IPS DF 4.7 (cell line): ENCODE measurements at regions not wholly inside any gene's neighbourhood (a gene's known extent, or its start where the extent isn't known, plus 50 kb on each side); places are given as distances from the start of the nearest gene placed in this dataset.

Experiments
- DNase-seq: peaks from one replicate; pipeline ENCODE4 v3.0.0-alpha.2; 2013; ENCODE audit warnings: low spot score; ENCODE audit errors: extremely low read depth

DNA sequence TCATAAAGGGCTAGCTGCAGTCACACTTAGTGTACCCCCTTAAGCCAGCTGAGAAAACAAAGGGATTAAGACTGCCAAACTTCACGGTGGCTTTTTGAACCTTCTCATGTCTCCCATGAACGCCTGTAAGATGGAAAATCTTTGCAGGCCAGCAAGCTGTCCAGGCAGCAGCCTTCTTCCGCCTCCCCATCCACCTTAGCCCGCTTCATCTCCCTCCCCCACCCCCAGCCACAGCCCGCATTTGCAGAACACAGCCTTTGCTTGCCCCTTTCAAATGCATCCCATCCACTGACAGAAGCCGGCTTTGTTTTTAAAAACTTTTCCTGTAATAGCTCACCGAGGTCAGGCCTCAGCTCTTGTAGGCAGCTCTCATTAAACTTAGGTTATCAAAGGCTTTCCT lies 113.8 kb upstream of the FAM9B start:
- DNase-seq = no peak

DNA sequence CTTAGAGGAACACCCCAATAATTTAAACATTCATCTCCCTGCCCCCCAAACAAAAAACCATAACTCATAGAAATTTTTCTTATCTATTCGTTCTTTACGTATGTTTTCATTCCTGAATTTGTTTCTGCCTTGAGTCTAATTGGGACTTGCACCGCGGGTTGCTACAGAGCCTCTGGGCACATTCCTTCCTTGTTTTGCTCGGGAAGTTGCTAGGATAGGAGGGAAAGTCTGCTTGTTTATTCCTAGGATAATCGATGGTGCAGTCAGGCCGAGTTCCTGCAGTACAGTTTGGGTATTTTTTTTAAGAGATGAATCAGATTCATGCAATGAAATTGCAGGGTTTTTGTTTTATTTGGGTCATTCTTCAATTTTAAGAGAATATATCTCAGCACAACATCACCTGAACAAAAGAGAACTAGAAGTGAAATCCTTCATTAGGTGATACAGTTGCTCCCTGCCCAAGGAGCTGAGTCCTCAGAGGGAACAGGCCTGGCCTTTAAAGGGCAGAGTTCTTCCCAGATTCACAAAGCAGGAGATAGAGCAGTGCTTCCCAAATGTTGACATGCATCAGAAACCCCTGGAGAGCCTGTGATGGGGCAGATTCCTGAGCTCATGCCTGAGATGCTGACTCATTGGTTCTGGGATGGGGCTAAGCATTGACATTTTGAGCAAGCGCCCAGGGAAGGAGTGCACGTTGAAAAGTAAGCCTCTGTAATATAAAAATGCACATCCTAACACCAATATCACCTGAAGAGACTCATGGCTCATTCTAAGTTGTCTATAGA lies 114.9 kb upstream of the FAM9B start:
- DNase-seq = peak; percentile 56

GRCh38 chrX:9149501-9150245 lies 115.7 kb upstream of the FAM9B start:
- no peak for DNase-seq

- DNase-seq = no peak
These were observed 117.9 kb upstream of the FAM9B start for GRCh38 chrX:9151772-9152307.

DNA sequence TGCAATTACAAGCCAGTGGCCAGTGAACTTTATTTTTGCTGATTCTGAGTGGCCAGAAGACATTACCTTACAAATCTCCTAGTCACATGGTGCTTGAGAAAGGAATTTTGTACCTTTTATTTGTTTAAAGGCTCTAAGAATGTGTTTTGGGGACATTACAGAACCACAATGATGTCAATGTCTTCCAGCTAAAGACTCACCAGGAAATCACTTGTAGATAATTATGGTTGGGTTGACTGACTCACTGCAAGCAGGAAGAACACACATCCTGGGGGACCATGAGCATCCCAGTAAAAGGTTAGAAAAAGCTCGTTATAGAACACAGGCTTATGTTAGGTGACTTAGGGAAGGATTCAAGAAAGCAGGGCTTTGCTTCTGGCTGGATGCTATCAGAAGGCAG lies 119.4 kb upstream of the FAM9B start:
- DNase-seq = no peak

DNA sequence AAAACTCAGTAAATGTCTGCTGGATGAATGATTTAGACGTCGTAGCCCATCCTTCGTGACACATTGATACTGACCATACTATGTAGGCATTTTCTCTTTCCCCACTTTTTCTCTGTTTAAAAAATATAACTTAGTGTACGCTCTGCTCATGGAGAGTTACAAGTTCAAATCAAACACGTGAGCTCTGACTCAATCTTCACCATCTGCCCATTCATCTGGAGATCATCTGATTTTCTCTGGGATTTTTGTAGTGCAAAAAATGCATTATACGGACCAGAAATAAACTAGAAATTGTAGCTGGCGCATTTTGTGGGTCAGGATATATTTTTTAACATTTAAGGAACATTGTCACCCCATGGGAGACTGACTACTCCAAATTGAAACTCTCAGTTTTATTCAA lies 124.7 kb upstream of the FAM9B start:
- DNase-seq = no peak

DNA sequence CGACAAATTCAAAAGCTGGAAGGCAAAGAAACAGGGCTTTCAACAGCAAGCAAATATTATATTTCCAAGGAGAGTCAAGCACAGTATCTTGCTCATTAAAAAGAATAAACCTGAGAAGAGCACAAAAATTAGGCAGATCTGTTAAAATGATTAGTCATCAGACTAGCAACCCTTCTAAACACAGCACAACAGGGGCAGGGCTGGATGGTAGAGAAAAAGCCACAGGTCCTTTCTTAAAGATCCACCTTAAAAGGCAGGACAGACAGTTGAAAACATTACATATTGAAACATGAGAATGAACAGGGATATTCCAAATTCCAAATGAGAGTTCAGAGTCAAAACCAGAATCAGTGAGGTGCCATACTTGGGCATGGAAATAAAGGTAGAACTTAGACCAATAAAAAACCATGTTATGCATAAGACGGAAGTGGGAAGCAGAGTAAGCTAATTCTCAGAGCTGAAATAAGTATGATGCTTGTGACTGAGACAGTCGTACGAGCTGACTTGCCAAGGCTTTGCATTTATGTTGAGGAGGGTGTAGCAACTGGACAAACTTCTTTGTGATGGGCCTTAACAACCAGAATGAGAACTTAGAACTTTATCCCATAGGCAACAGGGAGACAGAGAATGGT lies 126.9 kb upstream of the FAM9B start:
- no peak for DNase-seq

DNA sequence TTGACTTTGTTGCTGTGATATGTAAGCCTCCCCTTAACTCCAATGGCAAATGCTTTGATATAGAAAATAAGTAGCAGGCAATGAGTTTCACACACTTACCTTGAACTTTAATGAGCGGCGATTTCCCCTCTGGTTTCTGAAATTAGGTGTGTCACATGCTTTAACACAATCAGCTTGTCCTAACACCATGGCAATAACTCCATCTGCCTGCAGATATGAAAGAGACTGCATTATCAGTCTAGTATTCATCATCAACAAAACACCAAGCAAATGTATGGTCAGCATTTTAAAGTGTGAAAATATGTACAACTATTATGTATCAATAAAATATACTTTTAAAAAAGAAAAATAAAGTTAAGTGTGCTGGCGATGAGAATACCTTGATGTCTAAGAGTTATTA lies 128.8 kb upstream of the FAM9B start:
- no peak for DNase-seq

DNA sequence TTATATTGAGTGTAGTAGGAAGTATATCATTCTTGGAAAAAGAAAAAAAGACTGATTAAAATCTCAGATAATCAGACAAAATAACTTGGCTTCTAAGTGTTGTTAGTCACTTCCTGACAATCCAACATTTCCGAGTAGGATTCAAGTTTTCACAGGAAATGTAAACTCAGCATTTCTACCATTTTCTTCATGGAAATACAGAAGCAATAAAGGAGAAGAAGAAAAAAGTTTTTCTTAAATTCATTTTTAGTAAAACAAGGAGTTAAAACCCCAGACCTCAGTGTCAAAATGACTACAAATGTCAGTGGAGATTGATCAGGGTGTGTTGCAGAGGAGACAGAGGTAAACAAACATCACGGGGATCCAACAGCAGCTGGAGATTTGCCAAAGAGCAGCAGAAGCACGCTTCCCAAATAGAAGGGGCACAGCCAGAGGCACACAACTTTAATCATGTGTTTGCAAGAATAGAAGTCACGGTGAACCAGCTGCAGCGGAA lies 129.3 kb upstream of the FAM9B start:
- no peak for DNase-seq

DNA sequence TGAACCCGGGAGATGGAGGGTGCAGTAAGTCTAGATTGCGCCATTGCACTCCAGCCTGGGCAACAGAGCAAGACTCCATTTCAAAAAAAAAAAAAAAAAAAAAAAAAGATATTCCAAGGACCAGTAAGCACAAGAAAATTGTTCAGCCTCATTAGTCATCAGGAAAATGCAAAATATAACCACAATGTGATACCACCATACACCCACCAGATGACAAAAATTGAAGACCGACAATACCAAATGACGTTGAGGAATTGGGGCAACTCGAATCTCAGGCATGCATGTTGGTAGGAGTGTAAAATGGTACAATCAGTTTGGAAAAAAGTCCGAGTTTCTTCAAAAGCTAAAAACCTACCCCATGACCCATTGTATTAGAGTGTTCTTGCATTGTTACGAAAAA lies 130.2 kb upstream of the FAM9B start:
- DNase-seq = no peak

GRCh38 chrX:9164533-9165426 lies 130.9 kb upstream of the FAM9B start:
- no peak for DNase-seq

- no peak for DNase-seq
These were observed 132.6 kb upstream of the FAM9B start for GRCh38 chrX:9166584-9166944.

GRCh38 chrX:9171841-9172463 lies 138.0 kb upstream of the FAM9B start:
- DNase-seq = no peak

- no peak for DNase-seq
These were observed 138.5 kb upstream of the FAM9B start for GRCh38 chrX:9172464-9172850.

- DNase-seq = no peak
These were observed 146.7 kb upstream of the FAM9B start for GRCh38 chrX:9180623-9181022.

GRCh38 chrX:9182041-9182440 lies 148.1 kb upstream of the FAM9B start:
- DNase-seq = no peak

GRCh38 chrX:9183481-9183880 lies 149.6 kb upstream of the FAM9B start:
- no peak for DNase-seq

- DNase-seq = no peak
These were observed 150.3 kb upstream of the FAM9B start for GRCh38 chrX:9184211-9184610.

- no peak for DNase-seq
These were observed 154.2 kb upstream of the FAM9B start for GRCh38 chrX:9188117-9188516.

GRCh38 chrX:9189286-9189685 lies 155.4 kb upstream of the FAM9B start:
- no peak for DNase-seq

DNA sequence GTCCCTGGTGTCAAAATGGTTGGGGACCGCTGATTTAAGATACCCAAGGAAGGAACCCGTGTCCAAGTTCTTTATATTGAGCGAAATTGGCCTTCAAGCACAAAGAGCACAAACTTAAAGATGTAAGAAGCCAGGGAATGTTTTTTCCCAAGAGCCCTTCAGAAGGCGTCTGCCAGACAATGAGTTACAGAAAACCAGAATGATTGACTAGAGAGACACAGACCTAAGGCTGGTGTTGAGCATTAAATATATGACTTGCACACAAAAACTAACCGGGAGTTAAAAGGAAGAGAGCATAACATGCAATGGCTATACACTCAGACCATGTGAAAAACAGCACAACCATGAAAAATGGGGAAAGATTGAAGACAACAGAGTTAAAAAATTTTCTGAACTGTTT lies 157.5 kb upstream of the FAM9B start:
- no peak for DNase-seq
